Breast epithelium (tissue), 4 donors: ENCODE measurements at regions not wholly inside any gene's neighbourhood (a gene's known extent, or its start where the extent isn't known, plus 50 kb on each side); places are given as distances from the start of the nearest gene placed in this dataset.

ENCODE experiments used
- DNase-seq, 2 donors: peaks; one replicate each; pipeline ENCODE4 v3.0.0-alpha.2; 2019; ENCODE audit warnings: low spot score in 2 of 2
- H3K27ac ChIP-seq, 2 donors: fragments of 200-600 bp; sonication (generic) in 1 of 2; one replicate each; pipeline ENCODE4 v1.5.1; 2016 to 2019; ENCODE audit warnings: mild to moderate bottlenecking in 1 of 2
- H3K27me3 ChIP-seq, 2 donors: fragments of 200-600 bp; sonication (generic) in 1 of 2; one replicate each; pipeline versions ENCODE4 v1.5.1 to v1.6.0; 2017 to 2019; ENCODE audit warnings: control low read depth in 1 of 2, mild to moderate bottlenecking in 1 of 2
- H3K36me3 ChIP-seq: fragments of 200-600 bp; one replicate; pipeline ENCODE4 v1.5.1; 2019
- H3K4me1 ChIP-seq, 2 donors: fragments of 200-600 bp; sonication (generic); one replicate each; pipeline ENCODE4 v1.5.1; 2016 to 2019; ENCODE audit warnings: control low read depth in 1 of 2
- H3K4me3 ChIP-seq, 3 donors: fragments of 200-600 bp; sonication (generic); 1 replicate in 2 of 3; 2 replicates in 1 of 3; pipeline ENCODE4 v1.5.1; 2016 to 2019; ENCODE audit warnings: mild to moderate bottlenecking in 3 of 3, moderate library complexity in 2 of 3
- H3K9me3 ChIP-seq, 2 donors: fragments of 200-600 bp; sonication (generic) in 1 of 2; one replicate each; pipeline ENCODE4 v1.5.1; 2016 to 2019; ENCODE audit warnings: control low read depth in 1 of 2
- POLR2A ChIP-seq: fragments of 450-650 bp; IDR thresholded peaks from one replicate; pipeline ENCODE4 v1.6.1; 2016; ENCODE audit warnings: antibody characterized with exemption, mild to moderate bottlenecking, moderate library complexity
- POLR2AphosphoS5 ChIP-seq, 3 donors: sonication (generic); formaldehyde crosslinking; IDR thresholded peaks; one replicate each; pipeline ENCODE4 v1.6.1; 2017; ENCODE audit warnings: antibody characterized with exemption in 3 of 3
- intact Hi-C: fragments of 100-400 bp; cut with DNase I; formaldehyde crosslinking; loops from one replicate; pipeline ENCODE4 v1.15.1; 2023; ENCODE audit warnings: low total_unique reads
- TF ChIP-seq, protein P1 (sequence below), 3 donors: fragments of 450-650 bp; IDR thresholded peaks; one replicate each; pipeline ENCODE4 v1.5.1; 2016 to 2017; ENCODE audit warnings: antibody characterized with exemption in 3 of 3, mild to moderate bottlenecking in 3 of 3, moderate library complexity in 3 of 3

DNA sequence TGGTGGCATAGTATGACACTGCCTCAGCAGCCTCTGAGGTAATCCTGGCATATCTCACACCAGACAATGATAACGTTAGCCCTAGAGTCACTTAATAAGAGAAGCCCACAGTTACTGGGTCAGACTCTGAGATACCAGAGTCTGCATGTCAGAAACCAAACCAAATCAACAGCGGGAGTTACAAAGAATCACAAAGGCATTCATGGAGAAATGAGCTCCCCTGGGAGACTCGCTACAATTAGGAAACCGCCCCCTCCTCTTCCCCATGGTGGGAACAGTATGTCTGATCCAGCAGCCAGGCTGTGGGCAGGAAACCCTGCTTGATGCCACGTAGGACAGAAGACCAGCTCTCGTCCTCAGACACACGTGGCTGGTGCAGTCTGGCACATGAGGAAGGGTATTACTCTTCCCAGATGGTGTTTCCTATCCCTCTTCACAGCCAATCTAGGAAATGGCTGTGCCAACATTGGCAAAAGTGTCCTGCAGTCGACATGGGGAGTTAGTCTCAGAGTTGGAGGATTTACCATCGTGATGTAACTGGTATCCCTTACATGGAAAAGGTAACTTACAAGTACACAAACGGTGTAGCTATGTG, 485.4 kb downstream of the ZNF608 start:
- no peak for DNase-seq
- Histone ChIP-seq H3K4me3 (no peak overlapping the region), H3K9me3 (no peaks in the 10 kb centered on the region), H3K36me3 (no peaks in the 10 kb centered on the region), H3K27ac (no peak overlapping the region), H3K27me3 (no peaks in the 10 kb centered on the region), H3K4me1 (no peaks in the 10 kb centered on the region)
- intact Hi-C loops, result no loop called here
- TF ChIP-seq, protein P1, sequence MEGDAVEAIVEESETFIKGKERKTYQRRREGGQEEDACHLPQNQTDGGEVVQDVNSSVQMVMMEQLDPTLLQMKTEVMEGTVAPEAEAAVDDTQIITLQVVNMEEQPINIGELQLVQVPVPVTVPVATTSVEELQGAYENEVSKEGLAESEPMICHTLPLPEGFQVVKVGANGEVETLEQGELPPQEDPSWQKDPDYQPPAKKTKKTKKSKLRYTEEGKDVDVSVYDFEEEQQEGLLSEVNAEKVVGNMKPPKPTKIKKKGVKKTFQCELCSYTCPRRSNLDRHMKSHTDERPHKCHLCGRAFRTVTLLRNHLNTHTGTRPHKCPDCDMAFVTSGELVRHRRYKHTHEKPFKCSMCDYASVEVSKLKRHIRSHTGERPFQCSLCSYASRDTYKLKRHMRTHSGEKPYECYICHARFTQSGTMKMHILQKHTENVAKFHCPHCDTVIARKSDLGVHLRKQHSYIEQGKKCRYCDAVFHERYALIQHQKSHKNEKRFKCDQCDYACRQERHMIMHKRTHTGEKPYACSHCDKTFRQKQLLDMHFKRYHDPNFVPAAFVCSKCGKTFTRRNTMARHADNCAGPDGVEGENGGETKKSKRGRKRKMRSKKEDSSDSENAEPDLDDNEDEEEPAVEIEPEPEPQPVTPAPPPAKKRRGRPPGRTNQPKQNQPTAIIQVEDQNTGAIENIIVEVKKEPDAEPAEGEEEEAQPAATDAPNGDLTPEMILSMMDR (IDR thresholded peaks at IDR 0.05), result no peak
- no peak for TF ChIP-seq POLR2A
- TF ChIP-seq POLR2AphosphoS5 (IDR thresholded peaks at IDR 0.05), result no peak

DNA sequence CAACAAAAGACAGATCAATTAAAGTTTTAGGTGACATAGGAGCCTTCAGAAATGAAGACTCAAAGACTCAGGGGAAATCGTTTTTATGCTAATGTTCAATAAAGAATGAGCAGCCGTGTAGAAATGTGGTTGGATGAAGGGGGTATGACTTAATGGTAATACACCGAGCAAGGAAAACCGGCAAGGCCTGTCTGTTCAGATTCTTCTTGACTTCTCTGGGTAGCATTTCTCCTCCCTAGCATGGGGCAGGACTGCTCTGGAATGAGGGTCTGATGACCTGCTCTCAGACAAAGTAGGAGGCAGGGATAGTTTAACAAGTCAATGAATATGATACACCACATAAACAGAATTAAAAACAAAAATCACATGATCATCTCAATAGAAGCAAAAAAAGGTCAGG, 487.4 kb downstream of the ZNF608 start:
- no peaks in the 10 kb centered on the region for H3K9me3 ChIP-seq
- intact Hi-C loops, result no loop called here
- no peak overlapping the region for H3K27ac ChIP-seq
- TF ChIP-seq POLR2AphosphoS5 (IDR thresholded peaks at IDR 0.05), result no peak
- no peaks in the 10 kb centered on the region for H3K4me1 ChIP-seq
- no peaks in the 10 kb centered on the region for H3K27me3 ChIP-seq
- no peak for DNase-seq
- H3K4me3 ChIP-seq, result no peak overlapping the region
- H3K36me3 ChIP-seq, result no peaks in the 10 kb centered on the region

DNA sequence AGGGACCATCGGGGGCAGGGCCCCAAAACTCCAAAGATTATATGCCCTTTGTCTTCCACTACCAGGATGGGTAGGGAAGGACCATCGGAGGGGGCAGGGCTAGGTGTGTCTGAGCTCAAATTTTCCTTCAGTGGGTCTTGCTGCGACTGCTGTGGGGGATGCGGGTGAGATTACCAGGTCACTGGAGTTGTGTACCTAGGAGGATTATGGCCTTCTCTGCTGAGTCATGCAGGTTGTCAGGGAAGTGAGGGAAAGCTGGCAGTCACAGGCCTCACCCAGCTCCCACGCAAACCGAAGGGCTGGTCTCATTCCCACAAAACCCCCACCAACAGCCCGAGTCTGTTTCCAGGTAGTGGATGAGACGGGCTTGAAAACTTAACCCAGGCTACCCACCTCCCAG, 489.4 kb downstream of the ZNF608 start:
- intact Hi-C loops, result no loop called here
- Histone ChIP-seq H3K27ac (no peak overlapping the region), H3K9me3 (no peaks in the 10 kb centered on the region), H3K27me3 (no peaks in the 10 kb centered on the region), H3K4me3 (no peak overlapping the region), H3K36me3 (no peaks in the 10 kb centered on the region), H3K4me1 (no peaks in the 10 kb centered on the region)
- TF ChIP-seq, protein P1 (IDR thresholded peaks at IDR 0.05), result no peak
- TF ChIP-seq POLR2A (no peak), POLR2AphosphoS5 (IDR thresholded peaks at IDR 0.05) (no peak)
- DNase-seq, result no peak

DNA sequence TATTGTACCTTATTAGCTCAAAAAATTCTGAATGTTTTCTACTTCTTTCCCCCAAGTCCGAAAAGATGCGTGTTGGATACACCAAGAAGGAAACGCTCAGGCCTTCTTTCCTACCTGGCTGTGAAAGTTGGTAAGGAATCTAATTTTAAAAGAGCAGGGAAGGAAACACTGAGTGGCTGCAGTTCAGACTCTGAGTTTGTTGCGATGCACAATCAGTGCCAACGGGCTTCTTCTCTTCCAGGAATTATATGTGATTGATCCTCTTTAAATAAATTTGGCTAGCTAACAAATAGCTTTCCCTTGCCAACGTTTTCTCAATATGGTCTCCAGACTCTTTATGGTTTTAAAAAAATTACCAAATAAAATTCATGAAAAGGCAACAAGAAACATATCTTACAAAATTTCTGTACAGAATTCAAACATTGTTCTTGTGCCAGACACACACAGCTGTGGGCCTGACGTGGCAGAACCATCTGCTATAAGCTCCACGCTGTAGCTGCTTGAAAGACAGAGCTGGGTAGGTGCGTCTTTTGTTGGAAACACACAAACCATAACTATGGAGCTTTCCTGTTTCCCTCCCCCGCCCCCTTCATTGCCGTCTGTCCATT, 493.1 kb downstream of the ZNF608 start:
- H3K36me3 ChIP-seq, result no peaks in the 10 kb centered on the region
- H3K27me3 ChIP-seq, result no peaks in the 10 kb centered on the region
- no peak overlapping the region for H3K4me3 ChIP-seq
- DNase-seq, result no peak
- no peak overlapping the region for H3K27ac ChIP-seq
- intact Hi-C loops, result no loop called here
- no peaks in the 10 kb centered on the region for H3K4me1 ChIP-seq
- H3K9me3 ChIP-seq, result no peaks in the 10 kb centered on the region
- TF ChIP-seq, protein P1 (IDR thresholded peaks at IDR 0.05), result no peak

DNA sequence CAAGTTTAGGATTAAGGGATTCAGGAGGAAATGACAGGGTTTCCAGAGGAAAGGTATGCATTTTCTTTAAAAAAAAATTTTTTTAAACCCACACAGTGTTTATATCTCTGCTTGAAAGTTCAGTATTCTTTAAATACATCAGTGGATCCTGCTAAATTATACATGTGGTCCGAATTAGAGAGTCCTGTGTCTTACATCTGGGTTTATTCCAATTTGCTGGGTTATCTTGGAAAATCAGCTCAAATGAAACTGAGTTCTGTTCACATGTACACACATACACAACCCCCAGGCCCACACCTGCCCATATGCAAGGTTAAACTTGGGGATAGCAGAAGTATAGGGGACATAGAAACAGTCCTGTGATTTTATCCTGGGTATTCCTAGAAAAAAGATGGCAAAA, 493.7 kb downstream of the ZNF608 start:
- no peak for DNase-seq
- H3K4me3 ChIP-seq, result no peak overlapping the region
- H3K4me1 ChIP-seq, result no peaks in the 10 kb centered on the region
- intact Hi-C loops, result no loop called here
- no peak overlapping the region for H3K27ac ChIP-seq
- no peaks in the 10 kb centered on the region for H3K36me3 ChIP-seq
- no peaks in the 10 kb centered on the region for H3K27me3 ChIP-seq
- H3K9me3 ChIP-seq, result peaks cover 0 to 2% of the 10 kb centered on the region in 2 donors
- TF ChIP-seq POLR2AphosphoS5 (IDR thresholded peaks at IDR 0.05) (no peak), POLR2A (no peak)
- TF ChIP-seq, protein P1 (IDR thresholded peaks at IDR 0.05), result no peak
